Activated naive CD8-positive, alpha-beta T cell treated with anti-CD3 and anti-CD28 coated beads, Interleukin-2, amount 50 U/mL, for 24 hours (primary cell): ENCODE measurements at regions not wholly inside any gene's neighbourhood (a gene's known extent, or its start where the extent isn't known, plus 50 kb on each side); places are given as distances from the start of the nearest gene placed in this dataset.
"Not testable (repeated sequence)": the region's sequence is repeated elsewhere in the genome, so short reads cannot be mapped to it uniquely, and the experiment has no call there.

ENCODE experiments used
- ATAC-seq: fragments of 150-1000 bp; cut with Tn5 transposase; one replicate; pipeline ENCODE4 v1.10.0; 2021
- DNase-seq: peaks from one replicate; pipeline ENCODE4 v3.0.0; 2021
- H3K27ac Mint-ChIP-seq: one replicate; pipeline ENCODE4 v1.8.0; 2021; ENCODE audit warnings: mild to moderate bottlenecking, mixed read lengths
- H3K27me3 Mint-ChIP-seq: one replicate; pipeline ENCODE4 v1.8.0; 2021; ENCODE audit warnings: mixed read lengths
- H3K36me3 Mint-ChIP-seq: one replicate; pipeline ENCODE4 v1.8.0; 2021; ENCODE audit warnings: low read depth, mixed read lengths
- H3K4me1 Mint-ChIP-seq: one replicate; pipeline ENCODE4 v1.8.0; 2021; ENCODE audit warnings: mixed read lengths
- H3K4me3 Mint-ChIP-seq: one replicate; pipeline ENCODE4 v1.8.0; 2021; ENCODE audit warnings: mild to moderate bottlenecking, moderate library complexity, mixed read lengths
- H3K9me3 Mint-ChIP-seq: one replicate; pipeline ENCODE4 v1.8.0; 2021; ENCODE audit warnings: mixed read lengths

DNA sequence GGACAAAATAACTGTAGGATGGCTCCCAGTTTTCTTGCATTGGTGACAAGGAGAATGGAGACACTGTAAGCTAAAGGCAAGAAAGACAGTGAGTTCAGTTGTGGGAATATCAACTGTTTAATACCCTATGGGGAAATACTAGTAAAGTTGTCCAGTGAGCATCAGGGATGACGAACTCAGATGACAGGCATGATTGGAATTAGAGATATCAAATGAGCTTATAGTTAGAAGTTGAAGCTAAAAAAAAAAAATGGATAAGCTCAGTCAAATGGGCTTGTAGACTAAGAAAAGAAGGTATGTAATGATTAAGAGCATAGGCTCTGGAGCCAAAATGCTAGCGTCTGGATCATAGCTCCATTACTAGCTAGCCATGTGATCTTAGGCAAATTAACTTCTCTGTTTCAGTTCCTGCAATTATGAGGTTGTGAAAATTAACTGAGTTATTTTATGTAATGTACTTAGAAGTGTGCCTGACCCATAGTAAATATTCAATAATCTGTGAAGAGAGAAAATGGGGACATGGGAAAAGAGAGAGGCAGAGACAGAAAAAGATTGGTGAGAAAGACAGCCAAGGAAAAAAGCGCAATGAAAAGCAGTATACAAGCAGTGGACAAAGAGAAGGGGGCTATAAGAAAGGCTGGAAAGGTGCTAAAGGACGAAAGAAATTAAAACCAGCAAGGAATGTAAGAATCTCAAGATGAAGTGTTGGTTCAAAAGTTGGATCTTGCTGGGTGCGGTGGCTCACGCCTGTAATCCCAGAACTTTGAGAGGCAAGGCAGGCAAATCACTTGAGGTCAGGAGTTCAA lies 95.7 kb upstream of the SLC39A10 start:
- H3K27me3 Mint-ChIP-seq: no peaks in the 10 kb centered on the region
- H3K27ac Mint-ChIP-seq: peak overlapping the region; percentile 87

DNA sequence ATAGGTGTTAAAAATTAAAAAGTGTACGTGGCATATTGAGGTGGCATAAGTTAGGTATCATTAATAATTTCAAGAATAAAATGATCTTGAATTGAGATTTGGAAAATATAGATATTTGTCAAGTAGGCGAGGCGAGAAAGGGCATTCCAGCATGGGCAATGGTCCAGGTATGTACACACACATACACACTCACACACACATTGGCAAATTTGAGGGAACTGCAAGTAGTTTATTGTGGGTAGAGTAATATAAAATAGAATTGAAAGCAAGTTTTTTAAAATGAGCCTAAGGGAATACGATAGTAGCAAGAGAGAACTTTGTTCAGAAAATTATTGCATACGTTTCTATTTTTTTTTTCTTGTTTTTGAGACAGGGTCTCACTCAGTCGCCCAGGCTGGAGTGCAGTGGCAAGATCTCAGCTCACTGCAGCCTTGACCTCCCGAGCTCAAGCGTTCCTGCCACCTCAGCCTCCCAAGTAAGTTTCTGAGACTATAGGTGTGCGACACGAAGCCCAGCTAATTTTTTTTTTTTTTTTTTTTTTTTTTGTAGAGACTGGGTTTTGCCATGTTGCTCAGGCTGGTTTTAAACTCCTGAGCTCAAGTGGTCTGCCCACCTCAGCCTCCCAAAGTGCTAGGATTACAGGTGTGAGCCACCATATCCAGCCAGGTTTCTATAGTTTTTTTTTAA lies 96.7 kb upstream of the SLC39A10 start:
- Mint-ChIP-seq H3K27me3 (no peaks in the 10 kb centered on the region), H3K4me1 (peaks cover 69% of the 10 kb centered on the region), H3K27ac (peak overlapping the region; percentile 87), H3K9me3 (peaks cover 7% of the 10 kb centered on the region), H3K36me3 (no peaks in the 10 kb centered on the region), H3K4me3 (peak overlapping the region; percentile 42)
- no peak for DNase-seq
- no peak for ATAC-seq

More for the DNA sequence above, 95.7 kb upstream of the SLC39A10 start:
- DNase-seq (no peak), ATAC-seq (no peak)
- H3K4me3 Mint-ChIP-seq: peak overlapping the region; percentile 42
- H3K4me1 Mint-ChIP-seq: peaks cover 71% of the 10 kb centered on the region
- no peaks in the 10 kb centered on the region for H3K36me3 Mint-ChIP-seq
- peaks cover 7% of the 10 kb centered on the region for H3K9me3 Mint-ChIP-seq

- Mint-ChIP-seq H3K9me3 (peaks cover 7% of the 10 kb centered on the region), H3K36me3 (no peaks in the 10 kb centered on the region), H3K4me1 (peaks cover 63% of the 10 kb centered on the region), H3K27ac (peak overlapping the region; percentile 87), H3K27me3 (no peaks in the 10 kb centered on the region), H3K4me3 (peak overlapping the region; percentile 30)
- peak; percentile 89 for ATAC-seq
- DNase-seq: peak; percentile 60
Observed at GRCh38 chr2:195559431-195559914, 97.6 kb upstream of the SLC39A10 start.

DNA sequence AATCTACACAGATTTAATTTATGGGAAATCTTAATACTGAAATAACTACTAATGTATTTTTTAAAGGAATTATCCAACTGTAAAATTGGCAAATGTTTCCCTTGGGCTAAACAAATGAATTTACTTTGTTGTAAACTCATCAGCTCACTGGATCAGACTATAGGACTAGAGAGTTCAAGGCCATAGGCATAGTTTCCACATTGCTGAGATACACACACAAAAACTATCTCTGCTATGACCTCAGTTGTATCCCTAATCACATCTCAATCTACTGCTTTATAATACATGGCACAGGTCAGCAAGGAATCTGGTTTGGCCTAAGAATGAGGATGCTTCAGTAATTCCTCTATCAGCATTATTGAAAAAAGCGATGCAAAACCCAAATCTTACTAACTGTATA lies 101.1 kb upstream of the SLC39A10 start:
- peaks cover 2% of the 10 kb centered on the region for H3K36me3 Mint-ChIP-seq
- H3K9me3 Mint-ChIP-seq: peaks cover 12% of the 10 kb centered on the region
- DNase-seq (no peak), ATAC-seq (no peak)
- H3K4me3 Mint-ChIP-seq: no peak overlapping the region
- peaks cover 53% of the 10 kb centered on the region for H3K4me1 Mint-ChIP-seq
- H3K27ac Mint-ChIP-seq: no peak overlapping the region
- no peaks in the 10 kb centered on the region for H3K27me3 Mint-ChIP-seq

DNA sequence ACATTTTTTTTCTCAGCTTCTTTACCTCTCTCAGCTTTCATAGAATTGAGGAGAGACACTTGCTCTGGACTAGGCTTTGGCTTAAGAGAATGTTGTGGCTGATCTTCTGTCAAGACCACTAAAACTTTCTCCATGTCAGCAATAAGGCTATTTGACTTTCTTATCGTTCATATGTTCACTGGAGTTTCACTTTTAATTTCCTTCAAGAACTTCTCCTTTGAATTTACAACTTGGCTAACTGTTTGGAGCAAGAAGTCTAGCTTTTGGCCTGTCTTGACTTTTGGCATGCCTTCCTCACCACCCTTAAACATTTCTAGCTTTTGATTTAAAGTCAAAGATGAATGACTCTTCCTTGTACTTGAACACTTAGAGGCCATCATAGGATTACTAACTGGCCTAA lies 104.4 kb upstream of the SLC39A10 start:
- DNase-seq (no peak), ATAC-seq (no peak)
- no peaks in the 10 kb centered on the region for H3K27me3 Mint-ChIP-seq
- H3K4me3 Mint-ChIP-seq: peak overlapping the region; percentile 46
- peak overlapping the region; percentile 63 for H3K27ac Mint-ChIP-seq
- H3K36me3 Mint-ChIP-seq: peaks cover 2% of the 10 kb centered on the region
- peaks cover 12% of the 10 kb centered on the region for H3K9me3 Mint-ChIP-seq
- H3K4me1 Mint-ChIP-seq: peaks cover 33% of the 10 kb centered on the region

GRCh38 chr2:195548198-195548940 lies 108.7 kb upstream of the SLC39A10 start:
- Mint-ChIP-seq H3K36me3 (peaks cover 2% of the 10 kb centered on the region), H3K4me1 (peaks cover 36% of the 10 kb centered on the region), H3K9me3 (peaks cover 12% of the 10 kb centered on the region), H3K4me3 (no peak overlapping the region), H3K27ac (no peak overlapping the region), H3K27me3 (no peaks in the 10 kb centered on the region)
- DNase-seq (no peak), ATAC-seq (no peak)

- not testable (repeated sequence) for H3K4me3 Mint-ChIP-seq, H3K27ac Mint-ChIP-seq, H3K36me3 Mint-ChIP-seq, DNase-seq, ATAC-seq, H3K27me3 Mint-ChIP-seq
- H3K9me3 Mint-ChIP-seq: peaks cover 15% of the 10 kb centered on the region
- H3K4me1 Mint-ChIP-seq: peaks cover 37% of the 10 kb centered on the region
Observed at GRCh38 chr2:195547268-195547840, 109.7 kb upstream of the SLC39A10 start.

GRCh38 chr2:195545811-195546210 lies 111.2 kb upstream of the SLC39A10 start:
- no peak overlapping the region for H3K27ac Mint-ChIP-seq

GRCh38 chr2:195543902-195544894 lies 112.8 kb upstream of the SLC39A10 start:
- no peak for DNase-seq
- Mint-ChIP-seq H3K4me1 (peaks cover 34% of the 10 kb centered on the region), H3K4me3 (peak overlapping the region; percentile 5), H3K27me3 (no peaks in the 10 kb centered on the region), H3K36me3 (no peaks in the 10 kb centered on the region), H3K27ac (peak overlapping the region; percentile 81), H3K9me3 (peaks cover 8% of the 10 kb centered on the region)
- ATAC-seq: peak; percentile 94

More at GRCh38 chr2:195545811-195546210, 111.2 kb upstream of the SLC39A10 start:
- Mint-ChIP-seq H3K4me3 (no peak overlapping the region), H3K27me3 (no peaks in the 10 kb centered on the region), H3K36me3 (no peaks in the 10 kb centered on the region), H3K9me3 (peaks cover 13% of the 10 kb centered on the region), H3K4me1 (peaks cover 39% of the 10 kb centered on the region)
- no peak for DNase-seq
- ATAC-seq: no peak

DNA sequence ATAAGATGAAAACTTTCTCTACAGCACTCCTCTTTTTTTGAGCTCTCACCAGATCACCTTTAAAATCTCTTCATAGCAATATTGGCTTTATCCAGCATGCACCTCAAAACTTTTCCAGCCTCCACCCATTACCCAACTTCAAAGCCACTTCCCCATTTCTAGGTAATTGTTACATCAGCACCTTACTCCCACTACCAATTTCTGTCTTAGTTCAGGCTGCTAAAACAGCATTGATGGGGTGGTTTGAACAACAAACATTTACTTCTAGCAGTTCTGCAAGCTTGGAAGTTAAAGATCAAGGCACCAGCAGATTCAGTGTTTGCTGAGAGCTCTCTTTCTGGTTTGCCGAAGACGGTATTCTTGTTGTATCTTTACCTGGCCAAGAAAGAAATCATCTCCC lies 114.0 kb upstream of the SLC39A10 start:
- Mint-ChIP-seq H3K4me3 (peak overlapping the region; percentile 3), H3K27ac (peak overlapping the region; percentile 49), H3K27me3 (no peaks in the 10 kb centered on the region), H3K4me1 (peaks cover 44% of the 10 kb centered on the region), H3K9me3 (peaks cover 7% of the 10 kb centered on the region), H3K36me3 (no peaks in the 10 kb centered on the region)
- DNase-seq: no peak
- peak; percentile 25 for ATAC-seq

DNA sequence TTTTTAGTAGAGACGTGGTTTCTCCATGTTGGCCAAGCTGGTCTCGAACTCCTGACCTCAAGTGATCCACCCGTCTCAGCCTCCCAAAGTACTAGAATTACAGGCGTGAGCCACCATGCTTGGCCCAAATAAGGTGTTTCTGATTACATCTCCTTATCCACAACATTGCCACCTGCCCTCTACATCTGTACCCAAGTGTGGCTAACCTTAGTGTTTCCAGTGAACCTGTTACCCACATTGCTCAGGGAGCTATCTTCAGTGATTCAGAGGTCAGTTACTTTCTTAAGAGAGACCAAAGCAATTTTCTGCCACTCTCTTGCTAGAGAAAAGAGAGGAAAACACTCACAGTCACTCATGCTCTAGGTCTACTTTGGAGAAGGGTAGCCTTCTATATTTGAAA lies 115.0 kb upstream of the SLC39A10 start:
- Mint-ChIP-seq H3K36me3 (no peaks in the 10 kb centered on the region), H3K4me1 (peaks cover 54% of the 10 kb centered on the region), H3K4me3 (no peak overlapping the region)

DNA sequence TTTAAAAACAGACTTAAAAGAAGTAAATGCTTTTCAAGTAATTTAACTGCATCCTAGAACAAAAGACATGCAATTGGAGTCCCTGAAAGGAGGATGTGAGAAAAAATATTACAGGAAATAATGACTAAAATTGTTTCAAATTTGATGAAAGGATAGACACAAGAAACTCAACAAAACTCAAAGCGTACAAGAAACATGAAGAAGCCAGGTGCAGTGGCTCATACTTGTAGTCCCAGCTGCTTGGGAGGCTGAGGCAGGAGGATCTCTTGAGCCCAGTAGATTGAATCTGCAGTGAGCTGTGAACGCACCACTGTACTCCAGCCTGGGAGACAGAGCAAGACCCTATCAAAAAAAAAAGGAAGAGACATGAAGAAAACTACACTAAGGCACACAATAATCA lies 118.1 kb upstream of the SLC39A10 start:
- Mint-ChIP-seq H3K36me3 (no peaks in the 10 kb centered on the region), H3K27me3 (no peaks in the 10 kb centered on the region), H3K4me1 (peaks cover 75% of the 10 kb centered on the region), H3K27ac (peak overlapping the region; percentile 37), H3K4me3 (no peak overlapping the region), H3K9me3 (peaks cover 7% of the 10 kb centered on the region)
- ATAC-seq (no peak), DNase-seq (no peak)

More for the DNA sequence above, 115.0 kb upstream of the SLC39A10 start:
- ATAC-seq (peak; percentile 59), DNase-seq (no peak)
- H3K9me3 Mint-ChIP-seq: peaks cover 7% of the 10 kb centered on the region
- no peaks in the 10 kb centered on the region for H3K27me3 Mint-ChIP-seq
- peak overlapping the region; percentile 29 for H3K27ac Mint-ChIP-seq

DNA sequence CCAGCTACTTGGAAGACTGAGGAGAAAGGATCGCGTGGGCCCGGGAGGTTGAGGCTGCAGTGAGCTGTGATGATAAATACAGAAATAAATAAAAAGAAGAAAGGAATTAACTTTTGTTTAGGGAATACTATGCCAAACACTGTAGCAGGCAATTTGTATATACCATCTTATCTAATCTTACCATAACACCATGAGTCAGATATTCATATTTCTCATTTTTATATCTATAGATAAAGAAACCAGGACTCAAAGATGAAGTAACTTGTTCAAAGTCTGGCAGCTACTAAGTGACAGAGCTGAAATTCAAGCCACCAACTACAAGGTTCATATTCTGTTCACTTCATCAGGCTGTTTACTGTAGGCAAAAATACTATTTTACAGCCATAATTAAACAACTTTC lies 119.2 kb upstream of the SLC39A10 start:
- ATAC-seq: no peak
- Mint-ChIP-seq H3K27ac (peak overlapping the region; percentile 69), H3K4me1 (peaks cover 74% of the 10 kb centered on the region), H3K4me3 (no peak overlapping the region), H3K9me3 (peaks cover 6% of the 10 kb centered on the region), H3K27me3 (no peaks in the 10 kb centered on the region), H3K36me3 (no peaks in the 10 kb centered on the region)
- DNase-seq: no peak
